ENCODE measurements at regions not wholly inside any gene's neighbourhood (a gene's known extent, or its start where the extent isn't known, plus 50 kb on each side); places are given as distances from the start of the nearest gene placed in this dataset.
A peak's percentile ranks its signal among the peaks of the same experiment; 100 is the strongest.

- no peak for DNase-seq
These were observed 248.6 kb upstream of the SLITRK3 start for GRCh38 chr3:165444745-165445144.

GRCh38 chr3:165443664-165444063 is 247.5 kb upstream of the SLITRK3 start:
- DNase-seq, result no peak

- no peak for DNase-seq
These were observed 245.9 kb upstream of the SLITRK3 start for GRCh38 chr3:165442061-165442460.

- DNase-seq, result no peak
These were observed 244.2 kb upstream of the SLITRK3 start for GRCh38 chr3:165440380-165440779.

- no peak for DNase-seq
These were observed 243.6 kb upstream of the SLITRK3 start for GRCh38 chr3:165439765-165440164.

GRCh38 chr3:165434516-165434915 is 238.3 kb upstream of the SLITRK3 start:
- no peak for DNase-seq

- no peak for DNase-seq
These were observed 210.2 kb upstream of the SLITRK3 start for GRCh38 chr3:165406425-165406824.

- DNase-seq, result no peak
These were observed 208.3 kb upstream of the SLITRK3 start for GRCh38 chr3:165404357-165405027.

GRCh38 chr3:165403666-165404065 is 207.5 kb upstream of the SLITRK3 start:
- no peak for DNase-seq

- no peak for DNase-seq
These were observed 199.0 kb upstream of the SLITRK3 start for GRCh38 chr3:165395188-165395587.

GRCh38 chr3:165393461-165393860 is 197.3 kb upstream of the SLITRK3 start:
- no peak for DNase-seq

GRCh38 chr3:165390166-165390565 is 194.0 kb upstream of the SLITRK3 start:
- DNase-seq, result no peak

GRCh38 chr3:165389653-165390052 is 193.5 kb upstream of the SLITRK3 start:
- DNase-seq, result no peak

- no peak for DNase-seq
These were observed 192.9 kb upstream of the SLITRK3 start for GRCh38 chr3:165389064-165389463.

GRCh38 chr3:165383381-165383780 is 187.2 kb upstream of the SLITRK3 start:
- DNase-seq, result no peak

GRCh38 chr3:165382672-165383071 is 186.5 kb upstream of the SLITRK3 start:
- no peak for DNase-seq

GRCh38 chr3:165378761-165379160 is 182.6 kb upstream of the SLITRK3 start:
- no peak for DNase-seq

GRCh38 chr3:165359005-165359404 is 162.8 kb upstream of the SLITRK3 start:
- no peak for DNase-seq

- no peak for DNase-seq
These were observed 159.1 kb upstream of the SLITRK3 start for GRCh38 chr3:165355316-165355715.

GRCh38 chr3:165347526-165347925 is 151.3 kb upstream of the SLITRK3 start:
- no peak for DNase-seq

GRCh38 chr3:165346503-165346902 is 150.3 kb upstream of the SLITRK3 start:
- no peak for DNase-seq

- no peak for DNase-seq
These were observed 147.0 kb upstream of the SLITRK3 start for GRCh38 chr3:165343185-165343584.

GRCh38 chr3:165339753-165340152 is 143.6 kb upstream of the SLITRK3 start:
- DNase-seq, result peak; percentile 9

GRCh38 chr3:165336786-165337185 is 140.6 kb upstream of the SLITRK3 start:
- no peak for DNase-seq

Data from DMS153 (cell line).